Myocyte (in vitro differentiated cells): ENCODE measurements at regions not wholly inside any gene's neighbourhood (a gene's known extent, or its start where the extent isn't known, plus 50 kb on each side); places are given as distances from the start of the nearest gene placed in this dataset.

Source experiments
- DNase-seq: peaks from one replicate; pipeline ENCODE4 v3.0.0-alpha.2; 2012; ENCODE audit warnings: low read depth

DNA sequence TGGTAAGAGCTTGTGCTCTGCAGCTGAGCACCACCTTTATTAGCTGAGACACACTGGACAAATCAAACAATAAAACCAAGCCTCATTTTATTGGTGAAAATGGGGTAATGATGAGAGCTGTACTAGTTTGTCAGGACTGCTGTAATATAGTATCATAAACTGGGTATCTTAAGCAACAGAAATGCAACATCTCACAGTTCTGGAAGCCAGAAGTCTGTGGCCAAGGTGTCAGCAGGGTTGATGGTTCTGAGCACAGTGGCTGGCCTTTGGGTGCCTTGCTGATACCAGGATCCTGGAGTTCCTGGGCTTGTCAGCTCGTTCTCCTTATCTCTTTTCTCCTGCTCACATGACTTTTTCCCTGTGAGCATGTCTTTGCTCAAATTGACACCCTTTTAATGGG lies 513.1 kb downstream of the IRX1 start:
- no peak for DNase-seq

- no peak for DNase-seq
Observed at GRCh38 chr5:4113426-4113825, 517.8 kb downstream of the IRX1 start.

DNA sequence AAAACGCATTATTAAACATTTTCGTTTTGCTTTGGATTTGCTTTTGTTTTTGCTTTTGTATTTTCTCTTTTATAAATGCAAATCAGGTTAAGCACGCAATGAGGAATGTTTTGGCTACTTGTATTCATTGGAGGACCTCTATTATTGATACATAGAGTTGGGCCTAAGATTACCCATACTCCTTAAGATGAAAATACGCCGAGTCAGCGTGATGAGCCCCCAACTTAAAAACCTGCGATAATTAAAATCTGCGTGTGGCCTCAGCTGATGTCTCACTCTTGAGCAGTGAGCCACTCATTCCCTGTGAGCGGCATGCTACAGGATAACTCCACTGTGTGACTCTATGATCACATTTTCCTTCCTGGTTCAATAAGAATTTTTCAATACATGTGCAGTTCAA lies 518.3 kb downstream of the IRX1 start:
- no peak for DNase-seq

DNA sequence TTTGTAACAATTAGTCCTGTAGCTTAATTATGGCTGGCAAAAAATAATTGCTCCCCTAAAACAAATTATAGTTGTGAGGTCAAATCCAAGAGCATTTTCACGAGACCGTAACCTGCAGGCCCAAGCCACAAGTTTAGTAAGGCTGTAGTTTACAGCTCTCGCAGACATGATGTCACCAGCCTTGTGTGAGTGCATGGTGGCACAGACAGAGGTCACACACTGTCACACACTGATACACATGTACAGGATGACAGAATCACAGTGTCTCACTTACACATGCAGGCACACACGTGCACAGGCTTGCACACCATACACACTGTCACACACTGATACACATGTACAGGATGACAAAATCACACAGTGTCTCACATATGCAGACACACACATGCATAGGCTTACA lies 518.8 kb downstream of the IRX1 start:
- DNase-seq: no peak

DNA sequence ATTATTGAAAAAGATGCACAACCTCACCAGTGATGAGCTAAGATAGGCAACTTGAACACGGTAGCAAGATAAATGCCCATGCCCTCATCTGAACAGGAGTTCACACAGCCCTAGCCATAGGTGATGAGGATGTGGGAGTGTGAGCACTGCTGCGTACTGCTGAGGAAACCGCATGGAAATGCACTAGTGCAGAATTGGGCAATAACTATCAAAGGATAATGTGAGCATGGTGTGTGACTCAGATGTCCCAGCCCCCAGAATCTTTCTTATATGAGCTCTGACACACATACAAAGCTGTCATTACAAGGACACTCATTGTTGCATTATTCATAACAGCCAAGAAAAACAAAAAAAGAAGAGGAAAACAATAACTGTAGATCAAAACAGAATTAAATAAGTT lies 521.2 kb downstream of the IRX1 start:
- no peak for DNase-seq

DNA sequence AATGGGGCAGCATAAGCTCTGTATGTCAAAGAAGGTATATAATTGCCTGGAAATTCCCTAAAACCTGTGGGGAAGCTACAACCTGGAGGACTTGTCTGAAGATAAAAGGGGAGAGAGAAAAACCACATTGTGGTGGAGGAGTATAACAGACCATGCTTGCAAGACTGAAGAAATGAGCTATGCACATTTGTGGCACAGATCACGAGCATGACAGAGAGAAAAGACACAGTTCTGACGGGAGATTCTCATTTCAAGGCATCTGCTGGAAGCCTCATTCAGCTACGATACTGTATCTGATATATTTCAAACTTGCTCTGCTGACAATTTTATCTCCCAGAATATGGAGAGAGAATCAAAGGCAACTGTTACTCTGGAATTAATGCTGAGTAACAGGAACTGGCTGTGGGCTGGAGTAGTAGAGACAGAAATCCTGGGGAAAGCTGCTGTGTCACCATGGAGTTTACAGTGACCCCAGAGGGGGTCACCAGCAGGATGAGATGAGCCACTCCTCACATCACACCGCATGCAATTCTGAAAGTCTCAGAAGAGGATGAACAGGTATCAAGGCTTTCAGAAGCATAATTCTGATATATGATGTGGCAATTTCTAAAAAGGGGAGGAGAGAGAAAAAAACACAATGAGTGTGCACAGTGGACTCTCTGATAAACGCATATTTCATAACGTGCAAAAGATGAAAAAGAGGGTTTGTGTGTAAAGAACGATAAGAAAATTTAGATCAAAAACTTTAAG lies 528.8 kb downstream of the IRX1 start:
- DNase-seq: no peak

GRCh38 chr5:4128994-4129393 lies 533.4 kb downstream of the IRX1 start:
- no peak for DNase-seq

GRCh38 chr5:4129523-4129922 lies 533.9 kb downstream of the IRX1 start:
- DNase-seq: no peak

- DNase-seq: no peak
Observed at GRCh38 chr5:4130819-4131218, 535.2 kb downstream of the IRX1 start.

GRCh38 chr5:4137781-4138180 lies 542.1 kb downstream of the IRX1 start:
- no peak for DNase-seq

GRCh38 chr5:4142842-4143241 lies 547.2 kb downstream of the IRX1 start:
- DNase-seq: no peak

DNA sequence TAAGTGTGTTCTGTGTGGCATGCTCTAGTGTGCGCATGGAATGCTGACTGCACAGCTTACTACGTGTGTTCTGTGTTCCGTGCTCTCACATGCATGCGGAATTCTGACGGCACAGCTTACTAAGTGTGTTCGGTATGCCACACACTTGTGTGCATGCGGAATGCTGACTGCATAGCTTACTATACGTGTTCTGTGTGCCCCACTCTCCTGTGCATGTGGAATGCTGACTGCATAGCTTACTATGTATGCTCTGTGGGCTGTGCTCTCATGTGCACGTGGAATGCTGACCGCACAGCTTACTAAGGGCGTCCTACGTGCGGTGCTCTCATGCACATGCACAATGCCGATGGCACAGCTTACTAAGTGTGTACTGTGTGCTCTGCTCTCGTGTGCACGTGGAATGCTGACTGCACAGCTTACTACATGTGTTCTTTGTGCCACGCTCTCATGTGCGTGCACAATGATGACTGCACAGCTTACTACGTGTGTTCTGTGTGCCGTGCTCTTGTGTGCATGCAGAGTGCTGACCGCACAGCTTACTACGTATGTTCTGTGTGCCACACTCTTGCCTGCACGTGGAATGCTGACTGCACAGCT lies 548.9 kb downstream of the IRX1 start:
- no peak for DNase-seq

GRCh38 chr5:4145511-4145910 lies 549.9 kb downstream of the IRX1 start:
- no peak for DNase-seq

GRCh38 chr5:4148009-4148408 lies 552.4 kb downstream of the IRX1 start:
- no peak for DNase-seq

- DNase-seq: no peak
Observed at GRCh38 chr5:4150067-4150466, 554.4 kb downstream of the IRX1 start.

DNA sequence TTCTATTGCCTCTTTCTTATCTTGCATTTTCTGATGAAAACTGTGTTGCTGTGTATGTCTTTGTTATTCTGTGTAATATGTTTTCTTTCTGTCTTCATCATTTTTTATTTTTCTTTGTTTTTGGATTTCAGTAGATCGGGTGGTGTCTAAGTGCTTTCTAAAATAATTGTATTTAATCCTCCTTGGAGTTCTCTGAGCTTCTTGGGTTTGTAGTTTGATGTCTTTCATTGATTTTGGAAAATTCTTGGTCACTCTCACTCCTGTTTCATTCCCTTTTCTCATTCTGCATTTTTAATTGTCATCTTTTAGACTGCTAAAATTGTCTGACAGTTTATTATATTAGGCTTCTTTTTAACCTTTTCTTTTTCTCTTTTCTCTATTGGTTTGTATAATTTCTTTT lies 560.5 kb downstream of the IRX1 start:
- DNase-seq: no peak

DNA sequence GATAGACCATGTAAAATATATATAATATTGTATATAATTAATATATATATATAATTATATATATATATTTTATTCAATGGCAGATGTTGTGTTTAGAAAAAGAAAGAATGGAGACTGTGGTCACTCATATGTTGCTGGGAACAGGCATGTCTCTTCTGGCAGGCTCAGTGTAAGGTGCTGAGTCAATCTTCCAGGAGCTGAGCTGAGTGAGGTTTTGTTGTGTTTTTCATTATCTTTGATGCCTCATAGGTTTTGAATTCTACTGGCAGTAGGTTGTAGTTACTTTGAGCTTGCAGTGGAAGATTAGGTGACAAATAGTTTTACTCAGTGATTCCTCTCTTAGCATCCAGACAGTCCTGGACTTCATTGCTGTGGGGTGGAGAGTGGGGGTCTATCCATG lies 561.3 kb downstream of the IRX1 start:
- no peak for DNase-seq

GRCh38 chr5:4158750-4159447 lies 563.3 kb downstream of the IRX1 start:
- no peak for DNase-seq

- no peak for DNase-seq
Observed at GRCh38 chr5:4159681-4160080, 564.0 kb downstream of the IRX1 start.

- no peak for DNase-seq
Observed at GRCh38 chr5:4164167-4164566, 568.5 kb downstream of the IRX1 start.

DNA sequence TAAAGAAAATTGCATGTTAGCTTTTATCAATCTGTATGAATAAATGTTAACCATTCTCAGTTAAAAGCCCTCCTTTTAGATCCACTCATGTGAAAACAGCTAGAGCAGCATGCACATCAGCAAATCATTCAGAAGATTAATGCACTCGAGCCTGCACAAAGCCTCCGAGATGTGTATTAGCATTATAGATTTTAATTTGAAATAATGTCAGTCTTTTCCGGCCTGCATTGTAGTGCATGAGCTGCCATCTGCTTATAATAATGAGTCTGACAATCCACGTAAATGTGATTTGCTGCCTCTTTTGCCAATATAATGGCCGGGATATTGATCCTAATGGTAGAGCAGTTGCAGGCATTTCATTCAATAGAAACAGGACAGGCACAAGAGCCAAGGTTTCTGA lies 585.1 kb downstream of the IRX1 start:
- no peak for DNase-seq

DNA sequence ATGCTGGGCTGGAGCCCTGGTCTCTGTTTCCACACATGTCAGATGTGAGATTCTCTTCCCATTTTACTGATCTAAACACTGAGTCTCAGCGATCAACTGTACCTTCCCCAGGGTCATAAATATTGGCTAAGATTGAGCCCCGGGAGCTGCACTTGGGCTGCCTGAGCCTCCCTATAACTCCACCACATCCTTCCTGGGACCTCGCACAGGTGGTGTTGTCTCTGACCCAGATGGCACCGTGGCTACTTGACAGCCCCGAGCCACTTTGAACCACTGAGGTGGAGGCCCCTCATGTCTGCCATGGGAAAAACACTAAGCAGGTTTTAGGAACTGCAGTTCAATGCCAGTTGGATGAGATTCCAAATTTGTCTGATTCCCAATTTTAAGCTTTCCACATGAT lies 586.5 kb downstream of the IRX1 start:
- no peak for DNase-seq

GRCh38 chr5:4185127-4185526 lies 589.5 kb downstream of the IRX1 start:
- DNase-seq: no peak
